HG03196 (cell line): ENCODE measurements at regions not wholly inside any gene's neighbourhood (a gene's known extent, or its start where the extent isn't known, plus 50 kb on each side); places are given as distances from the start of the nearest gene placed in this dataset.
"Not testable (repeated sequence)": the region's sequence is repeated elsewhere in the genome, so short reads cannot be mapped to it uniquely, and the experiment has no call there.

Experiments
- ATAC-seq: cut with Tn5 transposase; IDR thresholded peaks from one replicate; pipeline ENCODE4 v1.9.1; 2021; ENCODE audit not compliant: unreplicated experiment

DNA sequence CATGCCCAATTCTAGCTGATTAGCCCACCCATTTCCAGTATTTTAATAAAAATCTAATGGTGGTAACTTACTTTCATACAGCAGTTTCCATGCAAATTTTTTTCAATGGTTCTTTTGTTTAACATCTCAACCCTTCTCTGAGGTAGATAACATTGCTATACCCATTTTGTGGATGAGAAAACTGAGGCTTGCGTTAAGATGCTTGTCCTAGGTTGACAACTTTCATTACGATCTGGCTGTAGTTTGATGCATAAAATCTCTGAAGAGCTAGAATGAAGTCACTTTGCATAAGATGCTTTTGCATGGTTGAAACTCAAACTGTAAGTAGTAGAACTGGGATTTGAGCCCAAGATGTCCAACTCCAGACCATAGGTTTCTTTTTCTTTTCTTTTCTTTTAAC, 309.5 kb upstream of the PODXL start:
- no peak for ATAC-seq

DNA sequence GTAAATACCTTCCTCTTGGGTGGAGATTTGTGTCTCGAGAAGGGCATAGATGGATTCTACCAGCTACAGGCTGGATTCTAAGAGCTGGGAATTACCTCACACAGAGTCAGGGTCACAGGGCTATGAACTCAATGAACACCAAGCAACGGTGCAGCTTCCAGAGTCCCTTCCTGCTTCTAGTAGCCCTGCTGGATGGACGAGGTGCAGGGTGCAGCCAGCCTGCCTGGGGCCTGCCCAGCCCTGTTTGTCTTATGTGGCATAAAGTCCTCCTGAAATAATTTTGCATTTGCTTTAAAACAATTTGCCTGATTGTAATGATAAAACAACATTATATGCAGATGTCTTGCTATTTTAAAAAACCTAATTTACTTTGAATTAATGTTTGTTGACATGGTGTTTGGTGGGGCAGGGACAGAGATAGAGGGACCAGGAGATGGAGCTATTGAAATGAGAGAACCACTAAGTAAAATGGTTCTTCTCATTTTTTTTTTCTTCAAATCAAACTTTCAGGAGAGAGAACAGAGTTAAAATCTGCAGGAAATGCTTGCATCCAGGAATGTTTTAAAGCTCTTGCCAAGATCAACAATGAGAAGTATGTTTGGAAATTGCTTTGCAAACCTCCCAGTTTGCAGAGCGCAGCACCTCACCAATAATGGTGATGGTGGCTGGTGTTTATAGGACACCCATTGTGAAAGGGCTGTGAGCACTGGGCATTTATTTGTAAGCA, 305.4 kb upstream of the PODXL start:
- ATAC-seq, result no peak

DNA sequence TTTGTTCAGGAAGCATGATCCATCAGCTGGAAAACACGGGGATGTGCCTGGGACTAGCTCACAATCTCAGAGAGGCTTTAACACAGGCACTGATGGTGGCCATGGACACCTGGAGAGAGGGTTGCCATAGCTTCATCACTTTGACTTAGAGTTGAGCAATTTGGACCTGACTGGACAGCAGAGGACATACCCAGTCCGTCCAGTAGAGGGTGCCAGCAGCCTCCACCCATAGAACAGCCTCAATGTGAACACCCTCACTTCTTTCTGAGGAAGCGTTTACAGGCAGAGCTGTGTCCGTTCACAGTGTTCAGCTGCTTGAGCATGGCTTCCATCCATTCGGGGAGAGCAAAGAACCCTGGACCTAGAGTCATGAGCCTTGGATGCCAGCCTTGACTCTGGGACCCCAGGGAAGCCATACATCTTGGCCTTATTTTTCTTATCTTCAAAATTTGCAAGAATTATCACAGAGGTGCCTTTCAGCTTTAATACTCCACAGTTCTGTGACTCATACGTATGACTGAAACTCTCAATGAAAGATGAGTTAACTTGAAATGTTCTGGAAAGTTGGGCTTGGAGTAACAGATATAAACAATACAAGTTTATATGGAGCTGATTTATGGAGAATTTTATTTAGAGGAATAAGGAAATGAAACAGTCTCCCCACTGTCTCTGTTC, 302.9 kb upstream of the PODXL start:
- ATAC-seq, result no peak

DNA sequence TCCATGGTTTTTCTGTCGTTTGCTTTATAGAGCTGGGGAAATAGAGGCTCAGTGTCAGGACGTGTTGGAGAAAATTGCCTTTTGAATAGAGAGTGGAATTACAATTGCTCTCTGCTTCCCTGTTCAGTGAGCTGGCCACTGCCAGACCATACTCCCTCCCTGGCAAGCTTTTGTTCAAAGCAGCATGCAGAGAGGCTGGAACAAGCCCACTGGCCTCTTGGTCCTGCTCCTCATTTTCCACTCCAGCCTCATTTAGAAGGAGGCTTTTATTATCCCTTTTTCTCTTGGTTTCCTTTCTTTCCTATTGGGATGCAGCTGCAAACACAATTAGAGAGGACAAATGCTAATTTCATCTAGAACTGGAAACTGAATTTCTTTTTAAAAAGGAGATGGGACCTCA, 302.2 kb upstream of the PODXL start:
- ATAC-seq, result no peak

DNA sequence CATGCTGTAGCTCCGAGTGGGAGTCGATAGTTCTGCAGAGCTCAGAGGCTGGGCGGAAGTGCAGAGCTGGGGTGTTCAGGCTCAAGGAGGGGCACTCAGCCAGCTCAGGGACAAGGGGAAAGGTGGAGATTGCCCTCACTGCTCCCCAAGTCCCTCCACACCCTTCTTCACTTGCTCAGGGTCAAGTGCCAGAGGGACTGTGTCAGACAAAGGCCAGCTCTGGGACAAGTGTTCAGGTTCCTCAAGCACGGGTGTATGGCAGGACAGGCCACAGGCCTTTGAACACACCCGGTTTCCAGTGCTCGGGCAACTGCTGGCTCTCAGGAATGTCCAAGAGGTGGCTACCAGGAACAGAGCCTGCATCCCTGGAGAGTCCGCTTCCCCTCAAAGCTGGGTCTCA, 293.0 kb upstream of the PODXL start:
- ATAC-seq, result no peak

DNA sequence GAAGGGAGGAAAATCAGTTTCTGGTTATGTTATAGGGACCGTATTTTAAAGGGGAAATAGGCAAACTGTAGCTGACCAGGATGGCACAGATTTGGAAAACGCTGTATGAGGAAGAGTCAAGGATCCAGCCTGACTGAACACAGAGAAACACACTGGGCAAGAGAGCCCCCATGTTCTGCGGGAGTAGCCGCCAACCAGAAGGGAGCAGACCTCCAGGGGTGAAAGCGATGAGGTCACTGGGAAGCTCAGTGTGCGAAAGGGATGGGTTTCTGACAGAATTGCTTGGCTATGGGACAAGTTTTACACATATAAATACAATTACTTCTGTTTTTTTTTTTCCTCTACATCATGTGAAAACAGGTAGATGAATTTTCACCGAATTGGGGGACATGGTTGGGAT, 291.6 kb upstream of the PODXL start:
- ATAC-seq, result no peak

DNA sequence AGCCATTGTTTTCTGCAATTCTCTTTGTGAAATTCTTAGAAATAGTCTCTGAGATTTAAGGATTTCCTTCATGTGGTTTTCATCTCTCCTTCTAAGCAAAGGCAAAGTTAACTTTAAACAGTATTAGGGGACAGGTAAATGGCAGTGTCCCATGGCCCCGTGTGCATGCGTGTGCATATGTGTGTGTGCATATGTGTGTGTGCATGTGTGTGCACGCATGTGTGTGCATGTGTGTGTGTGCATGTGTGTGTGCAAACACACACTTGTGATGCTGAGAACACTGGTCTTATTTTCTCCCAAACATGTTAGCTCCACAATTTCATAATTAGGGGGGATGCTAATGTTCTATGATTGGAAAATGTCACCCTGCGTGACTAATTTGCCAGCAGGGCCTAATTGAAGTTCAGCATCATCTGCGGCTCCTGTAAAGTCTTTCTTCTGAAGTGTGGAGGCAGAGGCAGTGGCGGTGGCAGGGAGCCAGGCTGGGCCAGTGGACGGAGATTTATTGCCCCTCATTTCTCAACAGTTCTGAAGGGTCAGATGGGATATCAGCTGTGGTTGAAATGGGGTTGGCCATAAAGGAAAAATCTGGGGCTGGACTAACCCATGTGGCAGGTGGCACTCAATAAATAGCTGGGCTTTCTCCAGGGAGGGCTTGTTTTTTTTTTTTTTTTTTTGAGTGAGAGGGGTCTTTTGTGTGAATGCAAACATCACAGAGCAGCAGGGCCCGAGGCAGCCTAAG, 289.3 kb upstream of the PODXL start:
- ATAC-seq, result no peak

DNA sequence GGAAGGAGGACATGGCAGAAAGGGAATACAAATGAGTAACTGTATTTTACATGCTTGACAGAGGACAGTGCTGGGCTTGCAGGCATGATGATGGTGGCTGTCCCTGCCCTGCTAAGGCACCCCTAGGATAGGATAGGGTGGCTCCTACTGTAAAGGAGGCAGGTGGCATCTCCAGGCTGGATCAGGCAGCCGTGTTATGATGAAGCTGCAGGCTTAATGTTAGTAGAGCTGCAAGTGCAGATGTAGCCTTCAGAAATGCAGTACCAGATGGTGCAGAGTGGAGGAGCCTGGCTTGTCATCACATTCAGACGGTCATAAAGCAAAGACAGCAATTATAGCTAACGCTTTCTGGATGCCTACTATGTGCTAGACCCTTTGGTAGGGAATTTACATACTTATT, 287.9 kb upstream of the PODXL start:
- ATAC-seq, result no peak

DNA sequence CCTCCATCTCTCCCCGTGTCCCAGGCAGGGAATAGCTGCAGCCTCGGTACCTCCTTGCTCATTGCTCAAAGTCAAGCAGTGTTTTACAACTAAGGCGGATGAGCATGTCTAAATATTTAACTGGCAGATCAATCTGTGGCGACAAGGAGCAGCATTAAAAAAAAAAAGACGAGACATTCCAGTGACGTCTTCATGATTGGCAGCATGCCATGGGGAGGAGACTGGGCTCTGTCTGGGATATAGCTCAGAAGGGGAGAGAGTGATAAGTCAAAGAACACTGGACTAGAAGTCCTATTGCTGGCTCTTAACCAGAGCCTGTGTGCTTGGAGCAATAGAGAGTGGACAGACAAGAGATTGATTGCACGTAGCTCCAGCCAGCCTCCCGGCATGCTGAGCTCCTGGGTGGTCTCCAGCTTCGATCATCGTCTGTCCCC, 287.5 kb upstream of the PODXL start:
- no peak for ATAC-seq

DNA sequence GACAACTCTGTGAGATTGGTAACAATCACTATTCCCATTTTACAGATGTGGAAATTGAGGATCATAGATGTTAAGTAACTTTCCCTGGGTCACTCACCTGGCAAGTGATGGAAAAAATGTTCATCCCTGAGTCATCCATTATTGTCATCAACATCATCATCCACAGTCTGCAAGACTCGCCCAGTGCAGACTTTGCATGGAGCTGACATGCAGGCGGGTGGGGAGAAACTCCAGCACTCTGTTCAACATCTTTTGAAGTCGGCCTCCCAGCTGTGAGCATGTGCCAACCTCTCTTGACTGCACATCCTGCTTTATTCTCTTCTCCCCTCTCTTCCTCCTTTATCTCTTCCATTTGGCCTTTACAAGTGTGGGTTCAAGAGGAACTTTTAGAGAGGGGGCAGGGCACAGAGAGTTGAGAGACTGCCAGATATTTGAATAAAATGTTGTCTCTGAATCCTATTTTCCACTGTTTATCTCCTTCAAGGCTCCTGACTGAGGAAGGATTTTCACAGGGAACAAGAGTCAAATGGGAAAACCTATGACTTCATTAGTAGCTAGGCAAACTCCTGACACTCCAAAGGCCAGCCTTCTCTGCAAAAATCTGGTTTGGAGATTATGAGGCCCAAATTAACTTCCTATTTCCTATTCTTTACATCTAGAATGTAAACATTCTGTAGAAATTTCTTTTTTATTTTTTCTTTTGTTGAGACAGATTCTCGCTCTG, 283.7 kb upstream of the PODXL start:
- no peak for ATAC-seq

DNA sequence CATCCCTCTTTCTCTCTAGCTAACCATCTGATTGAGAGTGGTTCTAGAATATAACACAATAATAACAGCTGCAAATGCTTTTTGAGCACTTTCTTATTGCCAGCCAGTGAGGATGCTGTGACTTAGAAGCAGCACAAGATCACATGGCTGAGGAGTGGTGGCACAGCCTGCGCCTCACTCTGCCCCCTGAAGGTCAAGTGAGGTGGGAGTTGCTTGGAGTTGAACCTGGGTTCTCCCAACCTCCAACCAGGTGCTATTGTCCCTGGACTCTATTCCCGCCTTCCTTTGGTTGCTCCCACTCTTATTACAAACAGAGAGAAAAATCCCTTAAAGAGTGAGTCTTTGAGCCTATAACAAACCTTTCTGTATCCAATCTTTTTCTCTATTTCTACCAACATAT, 280.3 kb upstream of the PODXL start:
- ATAC-seq, result no peak

DNA sequence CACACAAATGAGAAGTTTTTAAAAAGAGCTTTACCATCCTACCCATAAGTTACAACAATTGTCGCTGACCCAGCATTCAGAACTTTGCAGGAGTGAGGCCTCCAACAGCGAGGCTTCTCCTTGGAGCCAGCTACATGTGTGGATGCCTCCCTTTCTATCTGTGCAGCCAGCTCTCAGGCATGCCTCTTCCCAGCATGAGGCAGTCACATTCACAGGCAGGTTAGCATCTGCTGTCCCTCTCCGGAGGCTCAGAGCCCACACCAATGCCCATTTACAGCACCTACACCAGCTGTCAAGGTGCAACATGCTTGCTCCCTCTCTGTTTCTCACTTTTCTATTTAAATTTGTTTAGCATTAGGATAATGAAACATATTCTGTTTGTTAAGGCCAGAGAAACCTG, 278.7 kb upstream of the PODXL start:
- no peak for ATAC-seq

DNA sequence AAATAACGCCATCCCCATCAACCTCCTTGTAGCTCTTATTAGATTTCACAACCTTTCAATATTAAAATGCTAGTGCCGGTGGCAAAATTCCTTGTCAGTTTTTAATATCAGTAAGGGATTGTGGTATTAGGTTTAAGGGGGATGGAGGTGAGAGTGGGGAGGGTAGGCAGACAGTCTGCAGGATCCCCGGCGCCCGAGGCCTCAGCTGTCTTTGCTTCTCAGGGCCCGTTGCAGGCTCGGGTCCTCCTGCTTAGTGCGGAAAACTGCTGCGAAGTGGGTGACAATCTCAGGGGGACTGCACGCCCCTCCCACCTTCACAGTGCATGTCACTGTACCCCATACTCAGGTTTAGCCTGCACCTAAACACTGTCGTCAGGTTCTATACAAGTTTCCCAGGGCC, 274.3 kb upstream of the PODXL start:
- no peak for ATAC-seq

DNA sequence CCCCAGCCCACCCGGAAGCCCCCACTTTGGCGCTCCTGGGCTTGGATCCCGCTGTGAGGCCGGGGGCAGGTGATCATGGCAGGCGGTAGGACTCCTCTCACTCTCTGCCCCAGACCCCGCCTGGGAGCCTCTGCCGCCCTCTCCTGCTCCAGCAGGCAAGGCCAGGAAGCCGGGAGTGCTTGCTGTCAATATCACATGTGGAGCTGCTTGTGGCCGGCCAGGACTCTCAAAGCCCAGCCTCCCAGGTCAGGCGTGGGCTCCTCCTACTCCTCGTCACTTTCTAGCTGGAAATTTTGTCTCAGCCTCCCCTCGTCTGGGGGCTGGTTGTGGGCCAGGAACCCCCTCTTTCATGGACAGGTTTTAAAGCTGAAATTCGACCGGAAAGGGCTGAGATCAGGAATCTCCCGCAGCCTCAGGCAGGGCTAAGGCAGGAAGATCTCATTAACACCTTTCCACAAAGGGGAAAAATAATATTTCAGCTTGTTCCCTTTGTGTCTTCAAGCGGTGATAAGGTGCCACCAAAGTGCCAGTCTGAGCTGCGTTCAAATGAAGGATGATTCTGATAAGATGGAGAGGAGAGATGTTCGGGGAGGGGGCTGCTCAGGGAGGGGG, 273.6 kb upstream of the PODXL start:
- ATAC-seq, result no peak

DNA sequence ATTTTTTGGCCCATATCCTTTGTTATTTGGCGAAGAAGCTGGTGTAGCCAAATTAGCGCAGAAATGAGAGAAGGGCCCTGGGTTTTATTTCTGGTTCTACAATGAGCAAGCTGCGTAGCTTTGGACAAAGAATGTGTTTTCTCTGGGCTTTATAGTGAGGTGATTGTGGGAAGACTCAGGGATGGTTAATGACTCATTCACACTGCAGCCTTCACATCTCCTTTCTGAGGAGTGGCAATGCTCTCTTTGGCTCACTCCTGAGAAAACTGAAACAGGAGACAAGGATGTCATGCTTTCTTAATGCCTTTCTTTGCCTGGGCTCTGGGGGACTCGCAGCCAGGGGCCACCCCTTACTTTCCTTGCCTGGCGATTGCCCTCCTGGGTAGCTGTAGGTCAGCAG, 271.0 kb upstream of the PODXL start:
- no peak for ATAC-seq

DNA sequence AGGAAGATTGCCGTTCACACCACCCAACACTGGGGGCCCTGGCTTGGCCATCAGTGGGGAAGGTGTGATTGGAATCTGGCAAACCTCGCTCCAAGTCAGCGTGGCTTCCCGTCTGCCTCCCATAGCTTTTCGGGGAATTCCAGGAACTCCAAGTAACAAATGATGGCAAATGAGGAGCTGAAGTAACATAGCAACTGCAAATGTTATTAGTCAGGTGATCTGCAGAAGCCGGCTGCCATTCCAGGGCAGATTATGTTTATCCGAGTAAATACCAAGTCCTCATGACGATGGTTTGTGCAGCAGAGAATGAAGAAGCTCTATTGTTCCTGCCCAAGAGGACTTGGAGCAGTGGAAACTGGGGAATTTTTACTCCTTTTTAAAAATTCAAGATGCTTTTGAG, 270.5 kb upstream of the PODXL start:
- no peak for ATAC-seq

DNA sequence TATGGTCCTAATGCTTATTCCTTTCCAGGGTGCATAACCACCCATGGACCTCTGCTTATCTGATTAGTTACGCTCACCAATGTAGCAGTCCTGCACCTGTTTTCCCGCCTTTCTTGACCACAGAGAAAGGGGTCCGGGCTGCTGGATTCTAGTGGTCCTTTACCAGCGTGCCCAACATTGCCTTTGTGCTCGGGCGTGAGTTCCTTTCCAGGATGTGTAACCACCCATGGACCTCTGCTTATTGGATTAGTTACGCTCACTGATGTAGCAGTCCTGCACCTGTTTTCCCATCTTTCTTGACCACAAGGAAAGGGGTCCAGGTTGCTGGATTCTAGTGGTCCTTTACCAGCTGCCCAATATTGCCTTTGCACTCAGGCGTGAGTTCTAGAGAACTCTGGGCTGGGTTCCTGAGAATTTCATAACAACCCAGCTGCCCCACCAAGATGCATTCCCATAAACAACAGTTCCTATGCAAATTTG, 267.6 kb upstream of the PODXL start:
- ATAC-seq, result not testable (repeated sequence)

DNA sequence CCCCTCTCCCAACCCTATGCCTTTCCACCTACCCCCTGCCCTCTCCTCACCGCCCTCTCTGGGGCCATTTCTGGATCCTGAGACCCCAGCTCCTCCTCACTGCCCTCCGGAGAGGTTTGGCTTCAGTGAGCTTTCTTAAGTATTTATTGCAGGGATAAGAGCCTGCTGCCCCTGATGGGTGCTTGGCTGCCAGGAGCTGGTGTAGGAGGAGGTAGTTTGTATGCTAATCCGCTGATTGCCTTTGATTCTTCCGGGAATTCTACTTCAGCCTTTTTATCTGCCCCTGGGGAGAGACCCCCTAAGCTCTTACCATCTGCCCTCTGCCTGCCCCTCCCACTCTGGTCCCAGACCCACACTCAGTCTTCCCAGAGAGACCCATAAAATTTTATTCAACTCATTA, 263.5 kb upstream of the PODXL start:
- no peak for ATAC-seq

DNA sequence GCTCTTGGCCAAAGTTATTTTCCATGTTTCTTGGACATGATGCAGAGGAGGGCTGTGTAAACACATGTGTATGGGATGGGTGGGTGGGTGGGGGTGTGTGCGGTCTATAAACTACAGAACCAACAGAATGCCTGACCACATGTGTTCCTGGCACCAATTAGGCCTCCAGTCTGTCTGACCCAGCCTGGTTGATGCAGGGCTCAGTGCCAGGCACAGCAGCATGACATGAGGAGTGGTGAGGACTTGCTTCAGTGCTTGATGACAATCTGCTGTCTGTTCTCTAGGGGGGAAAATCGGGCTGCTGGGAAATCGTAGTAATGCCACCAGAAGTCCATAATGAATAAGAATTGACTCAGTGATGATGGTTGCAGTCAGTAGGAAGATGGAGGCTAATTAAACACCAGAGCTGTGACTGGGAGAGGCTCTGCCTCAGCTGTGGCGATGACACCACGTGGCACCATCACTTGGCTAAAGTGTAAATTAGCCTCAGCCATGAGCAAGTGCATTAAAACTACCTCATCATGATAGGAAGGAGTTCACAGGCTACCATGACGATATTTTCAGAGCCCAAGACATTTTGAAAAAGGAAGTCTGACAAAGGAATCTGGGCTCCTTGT, 260.1 kb upstream of the PODXL start:
- ATAC-seq, result no peak

DNA sequence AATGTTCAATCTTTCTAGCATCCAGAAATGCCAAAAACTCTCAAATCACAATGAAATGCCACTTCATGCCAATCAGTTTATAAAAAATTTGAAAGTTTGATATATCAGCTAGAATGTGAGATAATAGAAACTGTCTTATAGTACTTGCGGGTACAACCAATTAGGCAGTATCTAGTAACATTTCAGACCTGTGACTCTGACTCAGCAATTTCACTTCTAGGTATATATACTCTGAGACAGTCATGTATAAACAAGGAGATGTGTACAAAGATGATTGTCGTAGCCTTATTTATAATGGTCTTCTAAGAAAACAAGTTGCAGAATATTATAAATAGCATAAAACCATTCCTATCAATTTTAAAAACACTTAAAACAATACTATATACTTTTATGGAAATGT, 252.3 kb upstream of the PODXL start:
- ATAC-seq, result no peak

DNA sequence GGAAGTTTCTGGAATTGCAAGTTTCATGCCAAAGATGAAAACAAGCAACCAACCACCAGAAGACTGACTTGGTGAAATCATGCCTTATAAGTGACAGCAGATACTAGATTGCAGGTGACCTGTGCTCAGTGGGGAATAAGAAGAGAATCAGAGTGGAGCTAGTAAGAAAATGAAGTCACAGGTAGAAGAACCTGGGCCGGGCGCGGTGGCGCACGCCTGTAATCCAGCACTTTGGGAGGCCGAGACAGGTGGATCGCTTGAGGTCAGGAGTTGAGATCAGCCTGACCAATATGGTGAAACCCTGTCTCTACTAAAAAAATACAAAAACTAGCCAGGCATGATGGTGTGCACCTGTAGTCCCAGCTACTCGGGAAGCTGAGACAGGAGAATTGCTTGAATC, 251.7 kb upstream of the PODXL start:
- not testable (repeated sequence) for ATAC-seq
